ENCODE measurements at regions not wholly inside any gene's neighbourhood (a gene's known extent, or its start where the extent isn't known, plus 50 kb on each side); places are given as distances from the start of the nearest gene placed in this dataset.
"Not testable (repeated sequence)": the region's sequence is repeated elsewhere in the genome, so short reads cannot be mapped to it uniquely, and the experiment has no call there.

DNA sequence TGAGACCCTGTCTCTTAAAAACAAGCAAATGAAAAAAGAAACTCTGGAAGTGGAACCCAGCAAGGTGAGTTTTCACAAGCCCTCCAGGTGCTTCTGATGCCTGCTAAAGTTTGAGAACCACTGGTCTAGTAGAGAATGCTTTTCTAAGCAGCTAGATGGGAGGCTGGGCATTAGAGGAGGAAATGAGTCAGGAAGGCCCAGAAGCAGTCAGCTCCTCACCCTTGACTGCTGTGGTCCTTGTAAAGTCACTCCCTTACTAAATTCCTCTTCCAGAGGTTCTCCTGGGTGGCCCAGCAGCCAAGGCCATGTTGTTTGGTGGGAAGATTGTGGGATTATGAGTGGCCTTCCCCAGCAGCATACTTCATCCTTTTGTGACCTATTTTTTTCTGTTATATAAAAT lies 52.0 kb upstream of the FYN start:
- Histone ChIP-seq H3K4me1 (no peaks in the 10 kb centered on the region), H3K9me3 (no peaks in the 10 kb centered on the region), H3K9ac (no peak overlapping the region), H3K27ac (no peak overlapping the region), H3K36me3 (no peaks in the 10 kb centered on the region), H3K4me3 (no peak overlapping the region), H3K27me3 (no peaks in the 10 kb centered on the region), H3K4me2 (no peak overlapping the region), H4K20me1 (no peaks in the 10 kb centered on the region)
- TF ChIP-seq Cebpa-rat (IDR thresholded peaks at IDR 0.05), result no peak

DNA sequence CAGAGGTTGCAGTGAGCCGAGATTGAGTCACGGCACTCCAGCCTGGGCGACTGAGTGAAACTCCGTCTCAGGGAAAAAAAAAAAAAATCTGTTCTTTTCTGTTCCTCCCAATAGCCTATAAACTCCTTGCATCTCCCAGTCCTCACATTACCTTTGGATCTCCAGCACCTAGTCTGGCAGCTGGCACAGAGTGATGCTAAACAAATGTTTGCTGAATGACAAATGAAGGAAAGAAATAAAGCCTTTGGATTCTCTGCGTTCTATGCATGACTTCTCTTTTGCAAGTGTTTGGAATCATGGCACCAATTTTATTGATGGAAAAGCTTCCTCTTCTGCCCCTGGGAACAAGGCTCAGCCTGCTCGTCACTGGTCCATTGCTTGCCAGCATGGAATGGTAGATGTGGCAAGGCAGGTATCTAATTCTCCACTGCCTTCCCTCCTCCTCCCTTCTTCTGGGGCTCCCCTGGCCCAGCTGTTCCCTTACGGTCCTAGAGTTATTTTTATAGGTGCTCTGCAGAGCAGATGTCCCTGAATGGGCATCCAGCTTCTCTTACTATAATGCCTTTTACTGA lies 53.6 kb upstream of the FYN start:
- H3K4me3 ChIP-seq, result no peak overlapping the region
- H3K9me3 ChIP-seq, result 0 out of 2 replicates have a peak, but pooled peaks cover 2% of the 10 kb centered on the region
- no peak overlapping the region for H3K4me2 ChIP-seq
- H4K20me1 ChIP-seq, result no peaks in the 10 kb centered on the region
- H3K9ac ChIP-seq, result no peak overlapping the region
- no peaks in the 10 kb centered on the region for H3K4me1 ChIP-seq
- H3K36me3 ChIP-seq, result no peaks in the 10 kb centered on the region
- H3K27me3 ChIP-seq, result no peaks in the 10 kb centered on the region
- TF ChIP-seq Cebpa-rat (IDR thresholded peaks at IDR 0.05), result no peak
- no peak overlapping the region for H3K27ac ChIP-seq

DNA sequence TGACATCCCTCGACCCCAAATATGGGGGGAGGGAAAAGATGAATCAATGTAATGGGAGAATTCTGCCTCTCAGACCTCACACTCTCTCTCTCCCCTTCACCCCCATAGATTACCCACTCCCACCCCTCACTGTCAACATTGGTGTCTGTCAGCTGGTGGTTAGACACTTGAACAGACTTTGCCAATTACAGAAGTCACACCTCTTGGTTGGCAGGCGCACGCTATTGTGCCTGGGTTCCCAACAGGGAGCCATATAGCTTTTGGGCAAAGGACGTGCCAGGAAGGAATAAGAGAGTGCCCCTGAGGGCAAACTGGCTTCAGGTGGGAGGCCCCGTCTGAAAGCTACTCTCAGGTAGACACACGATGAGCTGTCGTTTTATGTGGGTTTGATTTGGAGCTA lies 54.1 kb upstream of the FYN start:
- no peak overlapping the region for H3K9ac ChIP-seq
- no peak for TF ChIP-seq Cebpa-rat (IDR thresholded peaks at IDR 0.05)
- H3K27me3 ChIP-seq, result no peaks in the 10 kb centered on the region

DNA sequence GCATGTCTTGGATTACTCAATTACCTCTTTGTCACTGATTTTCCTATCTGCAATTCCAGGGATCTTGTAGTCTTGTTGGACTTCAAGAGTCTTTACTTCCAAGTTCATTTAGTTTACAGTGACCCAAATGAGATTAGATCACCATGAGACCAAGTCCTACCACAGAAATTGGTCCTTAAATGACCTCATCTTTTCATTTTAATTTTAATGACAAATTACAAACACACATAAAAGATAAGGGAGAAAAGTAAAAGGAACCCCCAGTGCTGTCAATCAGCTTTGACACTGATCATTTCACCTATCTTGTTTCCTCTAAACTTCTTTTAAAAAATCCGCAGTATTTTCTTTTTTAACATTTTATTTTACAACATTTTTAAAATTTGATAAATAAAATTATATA lies 54.9 kb upstream of the FYN start:
- H3K36me3 ChIP-seq, result no peaks in the 10 kb centered on the region
- peaks cover 12% of the 10 kb centered on the region; the same call in 1 of the 2 replicates for H3K9me3 ChIP-seq
- no peak overlapping the region for H3K27ac ChIP-seq
- no peak overlapping the region for H3K4me3 ChIP-seq
- no peak overlapping the region for H3K4me2 ChIP-seq
- H3K4me1 ChIP-seq, result no peaks in the 10 kb centered on the region
- TF ChIP-seq Cebpa-rat (IDR thresholded peaks at IDR 0.05), result no peak
- no peaks in the 10 kb centered on the region for H4K20me1 ChIP-seq
- no peak overlapping the region for H3K9ac ChIP-seq
- H3K27me3 ChIP-seq, result no peaks in the 10 kb centered on the region

More for the DNA sequence above, 54.1 kb upstream of the FYN start:
- 0 out of 2 replicates have a peak, but pooled peaks cover 7% of the 10 kb centered on the region for H3K9me3 ChIP-seq
- H3K4me1 ChIP-seq, result no peaks in the 10 kb centered on the region
- no peak overlapping the region for H3K27ac ChIP-seq
- H4K20me1 ChIP-seq, result no peaks in the 10 kb centered on the region
- no peak overlapping the region for H3K4me3 ChIP-seq
- H3K36me3 ChIP-seq, result no peaks in the 10 kb centered on the region
- no peak overlapping the region for H3K4me2 ChIP-seq

DNA sequence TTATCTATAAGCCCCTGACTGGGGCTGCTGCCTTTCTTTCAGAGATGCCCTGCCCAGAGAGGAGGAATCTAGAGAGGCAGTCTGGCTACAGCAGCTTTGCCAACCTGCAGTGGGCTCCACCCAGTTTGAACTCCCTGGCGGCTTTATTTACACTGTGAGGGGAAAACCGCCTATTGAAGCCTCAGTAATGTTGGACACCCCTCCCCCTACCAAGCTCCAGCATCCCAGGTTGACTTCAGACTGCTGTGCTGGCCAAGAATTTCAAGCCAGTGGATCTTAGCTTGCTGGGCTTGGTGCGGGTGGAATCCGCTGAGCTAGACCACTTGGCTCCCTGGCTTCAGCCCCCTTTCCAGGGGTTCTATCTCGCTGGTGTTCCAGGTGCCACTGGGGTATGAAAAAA lies 61.4 kb upstream of the FYN start:
- H4K20me1 ChIP-seq, H3K4me3 ChIP-seq, H3K27ac ChIP-seq, H3K4me1 ChIP-seq, H3K9ac ChIP-seq, H3K4me2 ChIP-seq, H3K27me3 ChIP-seq, H3K36me3 ChIP-seq: not testable (repeated sequence)
- H3K9me3 ChIP-seq, result peaks cover 16% of the 10 kb centered on the region; the same call in 1 of the 2 replicates

DNA sequence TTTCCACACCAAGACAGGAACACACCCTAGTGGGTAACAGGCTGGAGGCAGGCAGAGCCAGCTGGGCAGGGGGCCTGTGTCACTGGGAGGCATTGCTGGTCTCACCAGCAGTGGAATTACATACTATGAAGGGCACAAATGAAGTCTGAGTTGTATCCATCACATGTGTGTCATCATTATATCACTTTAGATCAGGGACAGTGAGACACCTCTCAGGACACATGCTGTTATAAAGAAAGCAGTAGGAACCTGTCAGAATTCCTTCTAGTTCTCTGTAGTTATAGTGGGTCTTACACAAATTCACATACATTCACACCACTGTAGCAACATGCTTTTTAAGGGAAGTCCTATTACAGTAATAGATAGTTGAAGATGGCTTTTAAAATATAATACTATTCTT lies 63.5 kb upstream of the FYN start:
- no peak for TF ChIP-seq Cebpa-rat (IDR thresholded peaks at IDR 0.05)
- Histone ChIP-seq H3K36me3 (no peaks in the 10 kb centered on the region), H3K9ac (no peak overlapping the region)

DNA sequence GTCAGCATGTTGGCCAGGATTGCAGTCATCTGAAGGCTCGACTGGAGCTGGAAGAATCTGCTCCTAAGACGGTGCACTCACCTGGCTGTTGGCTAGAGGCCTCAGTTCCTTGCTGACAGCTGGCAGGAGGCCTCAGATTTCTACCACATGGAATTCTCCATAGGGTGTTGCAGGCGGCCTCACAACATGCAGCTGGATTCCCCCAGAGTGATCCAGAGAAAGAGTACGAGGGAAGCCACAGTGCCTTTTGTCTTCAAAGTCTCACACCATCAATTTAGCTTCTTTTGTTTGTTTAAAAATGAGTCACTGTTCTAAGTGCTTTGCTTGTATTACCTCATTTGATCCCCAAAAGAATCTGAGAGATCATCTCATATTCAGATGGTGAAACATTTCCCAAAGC lies 65.5 kb upstream of the FYN start:
- TF ChIP-seq Cebpa-rat (IDR thresholded peaks at IDR 0.05), result no peak
- no peak overlapping the region for H3K9ac ChIP-seq
- no peaks in the 10 kb centered on the region for H3K27me3 ChIP-seq
- H3K4me3 ChIP-seq, result no peak overlapping the region
- H3K4me1 ChIP-seq, result peaks cover 4% of the 10 kb centered on the region
- H4K20me1 ChIP-seq, result no peaks in the 10 kb centered on the region
- H3K4me2 ChIP-seq, result no peak overlapping the region
- no peaks in the 10 kb centered on the region for H3K36me3 ChIP-seq
- H3K9me3 ChIP-seq, result peaks cover 12% of the 10 kb centered on the region
- no peak overlapping the region for H3K27ac ChIP-seq

More for the DNA sequence above, 63.5 kb upstream of the FYN start:
- Histone ChIP-seq H3K9me3 (peaks cover 16% of the 10 kb centered on the region), H3K27ac (no peak overlapping the region), H3K27me3 (no peaks in the 10 kb centered on the region), H3K4me2 (no peak overlapping the region), H3K4me3 (no peak overlapping the region), H3K4me1 (no peaks in the 10 kb centered on the region), H4K20me1 (no peaks in the 10 kb centered on the region)

DNA sequence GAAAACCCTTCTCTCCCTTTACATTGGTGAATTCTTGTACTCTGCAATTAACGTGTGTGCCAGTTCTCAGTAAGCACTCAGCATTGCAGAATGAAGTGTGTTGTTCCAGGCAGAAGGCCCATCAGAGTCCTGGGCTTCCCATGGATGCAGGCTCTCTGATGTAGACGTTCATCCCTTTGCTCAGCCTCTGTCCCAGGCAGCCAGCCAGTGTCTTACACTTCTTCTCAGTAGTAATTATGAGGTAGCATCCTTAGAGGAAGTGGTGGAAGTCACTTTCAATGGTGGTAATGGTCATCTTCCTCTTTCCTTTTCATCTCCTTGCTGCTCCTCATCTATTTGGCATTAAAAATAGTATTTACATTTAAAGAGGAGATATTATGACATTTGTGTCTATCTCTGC lies 66.7 kb upstream of the FYN start:
- H3K27me3 ChIP-seq, result no peaks in the 10 kb centered on the region
- H3K4me2 ChIP-seq, result no peak overlapping the region
- H4K20me1 ChIP-seq, result no peaks in the 10 kb centered on the region
- H3K27ac ChIP-seq, result no peak overlapping the region
- TF ChIP-seq Cebpa-rat (IDR thresholded peaks at IDR 0.05), result no peak
- H3K4me3 ChIP-seq, result no peak overlapping the region
- peaks cover 12% of the 10 kb centered on the region for H3K9me3 ChIP-seq
- H3K36me3 ChIP-seq, result no peaks in the 10 kb centered on the region
- H3K4me1 ChIP-seq, result peaks cover 8% of the 10 kb centered on the region
- H3K9ac ChIP-seq, result no peak overlapping the region

DNA sequence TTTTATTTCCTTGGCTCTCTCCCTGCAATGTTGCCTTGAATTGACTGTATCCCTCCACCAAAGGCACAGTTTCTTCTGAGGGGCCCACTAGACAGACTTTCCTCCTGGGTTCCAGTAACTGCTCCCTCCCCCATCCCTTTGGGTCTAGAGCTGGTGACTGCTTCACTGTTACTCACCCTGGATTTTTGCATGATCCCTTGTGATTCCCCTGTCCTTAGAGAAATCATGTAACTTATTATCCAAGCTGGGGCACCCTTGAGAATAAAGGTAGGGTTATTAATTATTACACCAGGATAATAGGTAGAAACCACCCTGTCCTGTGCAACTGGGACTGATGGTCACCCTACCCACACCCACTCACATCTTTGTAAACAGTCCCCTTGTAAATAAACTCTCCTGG lies 67.5 kb upstream of the FYN start:
- Histone ChIP-seq H3K27ac (no peak overlapping the region), H4K20me1 (no peaks in the 10 kb centered on the region), H3K4me2 (no peak overlapping the region), H3K36me3 (no peaks in the 10 kb centered on the region), H3K4me1 (peaks cover 8% of the 10 kb centered on the region), H3K9ac (no peak overlapping the region), H3K27me3 (no peaks in the 10 kb centered on the region), H3K4me3 (no peak overlapping the region), H3K9me3 (peaks cover 12% of the 10 kb centered on the region)
- no peak for TF ChIP-seq Cebpa-rat (IDR thresholded peaks at IDR 0.05)

DNA sequence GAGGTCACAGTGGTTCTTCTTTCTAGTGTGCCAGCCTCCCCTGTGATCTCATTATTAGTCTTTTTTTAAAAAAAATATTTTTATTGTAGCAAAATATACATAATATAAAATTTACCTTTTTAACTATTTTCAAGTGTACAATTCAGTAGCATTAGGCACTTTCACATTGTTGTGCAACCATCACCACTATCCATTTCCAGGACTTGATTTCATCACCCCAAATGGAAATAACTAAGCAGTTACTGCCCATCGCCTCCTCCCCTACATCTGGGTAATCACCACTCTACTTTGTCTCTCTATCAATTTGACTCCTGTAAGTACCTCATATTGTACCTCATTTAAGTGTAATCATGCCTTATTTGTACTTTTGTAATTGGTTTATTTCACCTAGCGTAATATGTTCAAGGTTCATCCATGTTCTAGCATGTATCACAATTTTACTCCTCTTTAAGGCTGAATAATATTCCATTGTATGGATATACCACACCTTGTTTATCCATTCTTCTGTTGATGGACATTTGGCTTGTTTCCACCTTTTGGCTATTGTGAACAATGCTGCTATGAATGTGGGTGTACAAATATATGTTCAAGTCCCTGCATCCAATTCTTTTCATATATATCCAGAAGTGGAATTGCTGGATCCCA lies 68.6 kb upstream of the FYN start:
- Histone ChIP-seq H3K9ac (no peak overlapping the region), H3K27me3 (no peaks in the 10 kb centered on the region), H3K36me3 (no peaks in the 10 kb centered on the region), H3K9me3 (peaks cover 12% of the 10 kb centered on the region), H3K4me2 (no peak overlapping the region), H4K20me1 (no peaks in the 10 kb centered on the region), H3K4me3 (no peak overlapping the region), H3K27ac (no peak overlapping the region), H3K4me1 (peaks cover 8% of the 10 kb centered on the region)
- TF ChIP-seq Cebpa-rat (IDR thresholded peaks at IDR 0.05), result no peak

DNA sequence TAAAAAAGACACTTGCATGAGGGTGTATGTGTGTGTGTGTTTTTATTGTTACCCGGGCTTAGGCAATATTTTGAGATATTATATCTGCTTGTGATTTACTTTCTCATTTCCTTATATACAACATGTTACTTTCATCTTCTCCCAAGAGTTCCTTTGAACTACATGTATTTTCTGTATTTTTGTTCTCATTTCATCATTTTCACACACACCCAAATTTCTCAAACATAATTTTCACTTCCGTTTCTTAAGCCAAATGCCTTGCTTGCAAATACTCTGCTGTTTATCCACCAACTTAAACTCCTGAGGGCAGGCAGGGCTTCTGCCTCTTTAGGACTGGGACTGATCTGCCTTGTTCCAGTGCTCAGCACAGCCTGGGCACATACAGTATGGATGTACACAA lies 69.3 kb upstream of the FYN start:
- peaks cover 12% of the 10 kb centered on the region for H3K9me3 ChIP-seq
- no peak overlapping the region for H3K4me3 ChIP-seq
- no peaks in the 10 kb centered on the region for H3K27me3 ChIP-seq
- H3K4me2 ChIP-seq, result no peak overlapping the region
- H3K27ac ChIP-seq, result no peak overlapping the region
- H4K20me1 ChIP-seq, result no peaks in the 10 kb centered on the region
- H3K4me1 ChIP-seq, result peaks cover 8% of the 10 kb centered on the region
- no peaks in the 10 kb centered on the region for H3K36me3 ChIP-seq
- no peak overlapping the region for H3K9ac ChIP-seq
- TF ChIP-seq Cebpa-rat (IDR thresholded peaks at IDR 0.05), result no peak
